Right lobe of liver (tissue), 6 donors: ENCODE measurements at regions not wholly inside any gene's neighbourhood (a gene's known extent, or its start where the extent isn't known, plus 50 kb on each side); places are given as distances from the start of the nearest gene placed in this dataset.

Experiments
- ATAC-seq, 4 donors: fragments of 200-7000 bp; cut with Tn5 transposase; one replicate each; pipeline ENCODE4 v1.9.1; 2020; ENCODE audit warnings: mild to moderate bottlenecking in 4 of 4, moderate library complexity in 4 of 4
- DNase-seq, 3 donors: peaks; one replicate each; pipeline ENCODE4 v3.0.0-alpha.2; 2020
- H3K27ac ChIP-seq, 3 donors: fragments of 200-600 bp; one replicate each; pipeline ENCODE4 v1.8.0; 2022
- H3K27me3 ChIP-seq, 2 donors: fragments of 200-600 bp; one replicate each; pipeline ENCODE4 v1.8.0; 2022
- H3K36me3 ChIP-seq, 4 donors: fragments of 200-600 bp; sonication (generic) in 1 of 4; one replicate each; pipeline versions ENCODE4 v1.5.1 to v1.8.0; 2017 to 2022; ENCODE audit warnings: control low read depth in 1 of 4
- H3K4me1 ChIP-seq, 4 donors: fragments of 200-600 bp; sonication (generic) in 1 of 4; one replicate each; pipeline versions ENCODE4 v1.5.1 to v1.8.0; 2017 to 2022; ENCODE audit warnings: control low read depth in 1 of 4
- H3K4me3 ChIP-seq, 3 donors: fragments of 200-600 bp; one replicate each; pipeline ENCODE4 v1.8.0; 2022
- H3K9me3 ChIP-seq, 4 donors: fragments of 200-600 bp; sonication (generic) in 1 of 4; one replicate each; pipeline versions ENCODE4 v1.5.1 to v1.8.0; 2017 to 2022; ENCODE audit warnings: control low read depth in 1 of 4
- CTCF ChIP-seq, 4 donors: fragments of 200-600 bp in 3 of 4; fragments of 450-650 bp in 1 of 4; IDR thresholded peaks; one replicate each; pipeline versions ENCODE4 v1.5.1 to v1.8.0; 2016 to 2022; ENCODE audit warnings: antibody characterized with exemption in 4 of 4, mild to moderate bottlenecking in 2 of 4
- POLR2A ChIP-seq: fragments of 450-650 bp; IDR thresholded peaks from one replicate; pipeline ENCODE4 v1.6.1; 2017; ENCODE audit warnings: antibody characterized with exemption, mild to moderate bottlenecking
- WGBS: methylation state at CpG from one replicate; pipeline ENCODE4 v1.1.6; 2018; ENCODE audit warnings: low coverage, low lambda C conversion rate; ENCODE audit not compliant: insufficient coverage; ENCODE audit errors: missing lambda C conversion rate; 5-methylcytosine and 5-hydroxymethylcytosine counted together
- intact Hi-C, 2 donors: fragments of 100-400 bp; cut with DNase I; formaldehyde crosslinking; loops; one replicate each; pipeline versions ENCODE4 v1.11.2 to v1.14.1; 2022
- donor health status: DM: no; HTN: yes; CAD: no.
- donor health status: DM: no; HTN: no; CAD: no.
- donor health status: DM: no; HTN: no; CAD: no.
- donor health status: DM: no; HTN: yes; CAD: no.
- donor health status: DM: no; HTN: yes; CAD: no.

- H3K36me3 ChIP-seq: no peaks in the 10 kb centered on the region
- no peaks in the 10 kb centered on the region for H3K9me3 ChIP-seq
- H3K27me3 ChIP-seq: no peaks in the 10 kb centered on the region
- no peak overlapping the region for H3K27ac ChIP-seq
- 50% methylated on average over 1 of the region's 2 CpGs for WGBS
- TF ChIP-seq CTCF (IDR thresholded peaks at IDR 0.05) (no peak), POLR2A (no peak)
- intact Hi-C loops: no loop called here
- DNase-seq (no peak), ATAC-seq (no peak)
- H3K4me3 ChIP-seq: no peak overlapping the region
- H3K4me1 ChIP-seq: no peaks in the 10 kb centered on the region
Measured at GRCh38 chr11:116172851-116173250, 599.9 kb downstream of the BUD13 start.

GRCh38 chr11:116172156-116172555 is 600.6 kb downstream of the BUD13 start:
- WGBS: 83% methylated on average over 2 of the region's 3 CpGs
- H3K9me3 ChIP-seq: no peaks in the 10 kb centered on the region
- no peak for ATAC-seq
- intact Hi-C loops: no loop called here
- no peaks in the 10 kb centered on the region for H3K36me3 ChIP-seq
- H3K4me1 ChIP-seq: no peaks in the 10 kb centered on the region
- no peaks in the 10 kb centered on the region for H3K27me3 ChIP-seq
- no peak overlapping the region for H3K4me3 ChIP-seq
- no peak for TF ChIP-seq CTCF (IDR thresholded peaks at IDR 0.05)
- no peak for TF ChIP-seq POLR2A
- H3K27ac ChIP-seq: no peak overlapping the region
- no peak for DNase-seq

- 78% methylated on average over 6 of the region's 10 CpGs for WGBS
- no peaks in the 10 kb centered on the region for H3K27me3 ChIP-seq
- no peaks in the 10 kb centered on the region for H3K9me3 ChIP-seq
- DNase-seq (peak in 1 of 3 donors; percentile 20), ATAC-seq (no peak)
- intact Hi-C loops: no loop called here
- TF ChIP-seq POLR2A (no peak), CTCF (IDR thresholded peaks at IDR 0.05) (no peak)
- H3K36me3 ChIP-seq: no peaks in the 10 kb centered on the region
- H3K27ac ChIP-seq: no peak overlapping the region
- H3K4me3 ChIP-seq: no peak overlapping the region
- no peaks in the 10 kb centered on the region for H3K4me1 ChIP-seq
Measured at GRCh38 chr11:116171271-116172140, 601.3 kb downstream of the BUD13 start.

- ATAC-seq: peak in 1 of 4 donors; percentile 9
- 45% methylated on average over 7 of the region's 8 CpGs for WGBS
- no peak overlapping the region for H3K27ac ChIP-seq
- H3K27me3 ChIP-seq: no peaks in the 10 kb centered on the region
- intact Hi-C loops: no loop called here
- no peaks in the 10 kb centered on the region for H3K36me3 ChIP-seq
- TF ChIP-seq POLR2A (no peak), CTCF (IDR thresholded peaks at IDR 0.05) (peak in 2 of 4 donors; percentile 13 to 22)
- no peaks in the 10 kb centered on the region for H3K9me3 ChIP-seq
- DNase-seq: peak in 1 of 3 donors; percentile 31
- H3K4me1 ChIP-seq: no peaks in the 10 kb centered on the region
- H3K4me3 ChIP-seq: no peak overlapping the region
Measured at GRCh38 chr11:116170526-116171120, 602.2 kb downstream of the BUD13 start.
